HK-2 (cell line): ENCODE measurements at regions not wholly inside any gene's neighbourhood (a gene's known extent, or its start where the extent isn't known, plus 50 kb on each side); places are given as distances from the start of the nearest gene placed in this dataset.

Source experiments
- DNase-seq: peaks from one replicate; pipeline ENCODE4 v3.0.0-alpha.2; 2018; ENCODE audit not compliant: unreplicated experiment

GRCh38 chr15:62834686-62835329 lies 207.7 kb upstream of the TPM1 start:
- no peak for DNase-seq

GRCh38 chr15:62835351-62835750 lies 207.2 kb upstream of the TPM1 start:
- DNase-seq, result no peak

GRCh38 chr15:62835762-62836161 lies 206.8 kb upstream of the TPM1 start:
- no peak for DNase-seq

GRCh38 chr15:62840526-62841268 lies 201.8 kb upstream of the TPM1 start:
- DNase-seq, result no peak

- DNase-seq, result no peak
These were observed 201.3 kb upstream of the TPM1 start for GRCh38 chr15:62841269-62841628.

- DNase-seq, result no peak
These were observed 200.5 kb upstream of the TPM1 start for GRCh38 chr15:62841891-62842559.

- no peak for DNase-seq
These were observed 199.2 kb upstream of the TPM1 start for GRCh38 chr15:62843311-62843710.

GRCh38 chr15:62844564-62845240 lies 197.8 kb upstream of the TPM1 start:
- DNase-seq, result no peak

- DNase-seq, result peak; percentile 64
These were observed 197.1 kb upstream of the TPM1 start for GRCh38 chr15:62845241-62846126.

- no peak for DNase-seq
These were observed 196.3 kb upstream of the TPM1 start for GRCh38 chr15:62846131-62846804.

- no peak for DNase-seq
These were observed 195.6 kb upstream of the TPM1 start for GRCh38 chr15:62846805-62847495.

GRCh38 chr15:62847900-62848489 lies 194.6 kb upstream of the TPM1 start:
- peak; percentile 77 for DNase-seq

GRCh38 chr15:62848632-62849050 lies 193.9 kb upstream of the TPM1 start:
- no peak for DNase-seq

- no peak for DNase-seq
These were observed 193.0 kb upstream of the TPM1 start for GRCh38 chr15:62849316-62850106.

- DNase-seq, result peak; percentile 63
These were observed 192.2 kb upstream of the TPM1 start for GRCh38 chr15:62850318-62850717.

- peak; percentile 75 for DNase-seq
These were observed 191.7 kb upstream of the TPM1 start for GRCh38 chr15:62850791-62851291.

GRCh38 chr15:62853114-62853840 lies 189.3 kb upstream of the TPM1 start:
- no peak for DNase-seq

- DNase-seq, result no peak
These were observed 188.7 kb upstream of the TPM1 start for GRCh38 chr15:62853841-62854225.
